ENCODE measurements at regions not wholly inside any gene's neighbourhood (a gene's known extent, or its start where the extent isn't known, plus 50 kb on each side); places are given as distances from the start of the nearest gene placed in this dataset.

GRCh38 chr12:126346087-126346486 lies 1280.9 kb downstream of the AACS start:
- no peak for DNase-seq

- no peak for DNase-seq
Observed at GRCh38 chr12:126347421-126347820, 1282.2 kb downstream of the AACS start.

GRCh38 chr12:126349383-126349782 lies 1284.1 kb downstream of the AACS start:
- no peak for DNase-seq

GRCh38 chr12:126353604-126354003 lies 1288.4 kb downstream of the AACS start:
- DNase-seq = no peak

GRCh38 chr12:126354633-126355032 lies 1289.4 kb downstream of the AACS start:
- DNase-seq = no peak

GRCh38 chr12:126355346-126355745 lies 1290.1 kb downstream of the AACS start:
- no peak for DNase-seq

GRCh38 chr12:126358806-126359205 lies 1293.6 kb downstream of the AACS start:
- DNase-seq = no peak

GRCh38 chr12:126359216-126359615 lies 1294.0 kb downstream of the AACS start:
- DNase-seq = no peak

GRCh38 chr12:126361804-126362203 lies 1296.6 kb downstream of the AACS start:
- no peak for DNase-seq

- DNase-seq = no peak
Observed at GRCh38 chr12:126362493-126362892, 1297.3 kb downstream of the AACS start.

- no peak for DNase-seq
Observed at GRCh38 chr12:126362964-126363363, 1297.7 kb downstream of the AACS start.

- DNase-seq = no peak
Observed at GRCh38 chr12:126369487-126370463, 1304.5 kb downstream of the AACS start.

- no peak for DNase-seq
Observed at GRCh38 chr12:126383506-126383905, 1318.3 kb downstream of the AACS start.

GRCh38 chr12:126384026-126384564 lies 1318.9 kb downstream of the AACS start:
- DNase-seq = no peak

- no peak for DNase-seq
Observed at GRCh38 chr12:126385785-126386184, 1320.5 kb downstream of the AACS start.

- no peak for DNase-seq
Observed at GRCh38 chr12:126389220-126389841, 1324.1 kb downstream of the AACS start.

- DNase-seq = no peak
Observed at GRCh38 chr12:126389961-126390360, 1324.7 kb downstream of the AACS start.

GRCh38 chr12:126390969-126391566 lies 1325.8 kb downstream of the AACS start:
- DNase-seq = no peak

- no peak for DNase-seq
Observed at GRCh38 chr12:126396536-126396935, 1331.3 kb downstream of the AACS start.

- no peak for DNase-seq
Observed at GRCh38 chr12:126397071-126397581, 1331.9 kb downstream of the AACS start.

- DNase-seq = no peak
Observed at GRCh38 chr12:126397660-126398059, 1332.4 kb downstream of the AACS start.

- no peak for DNase-seq
Observed at GRCh38 chr12:126400831-126401230, 1335.6 kb downstream of the AACS start.

- DNase-seq = no peak
Observed at GRCh38 chr12:126404293-126404881, 1339.2 kb downstream of the AACS start.
